Sigmoid colon (tissue), 6 donors: ENCODE measurements at regions not wholly inside any gene's neighbourhood (a gene's known extent, or its start where the extent isn't known, plus 50 kb on each side); places are given as distances from the start of the nearest gene placed in this dataset.

Experiments used
- DNase-seq: peaks from one replicate; pipeline ENCODE4 v3.0.0-alpha.2; 2019
- H3K27ac ChIP-seq, 4 donors: fragments of 200-600 bp; sonication (generic); one replicate each; pipeline ENCODE4 v1.5.1; 2016 to 2019; ENCODE audit warnings: mild to moderate bottlenecking in 1 of 4
- H3K27me3 ChIP-seq, 3 donors: fragments of 200-600 bp; sonication (generic); one replicate each; pipeline ENCODE4 v1.5.1; 2019; ENCODE audit warnings: mild to moderate bottlenecking in 1 of 3
- H3K36me3 ChIP-seq, 4 donors: fragments of 200-600 bp; sonication (generic); one replicate each; pipeline ENCODE4 v1.5.1; 2016 to 2019
- H3K4me1 ChIP-seq, 4 donors: fragments of 200-600 bp; sonication (generic); one replicate each; pipeline ENCODE4 v1.5.1; 2017 to 2019
- H3K4me3 ChIP-seq, 4 donors: fragments of 200-600 bp; sonication (generic); one replicate each; pipeline ENCODE4 v1.5.1; 2017 to 2019; ENCODE audit warnings: mild to moderate bottlenecking in 2 of 4, moderate library complexity in 1 of 4
- H3K9me3 ChIP-seq, 4 donors: fragments of 200-600 bp in 3 of 4; sonication (generic) in 3 of 4; one replicate each; pipeline versions ENCODE4 v1.5.1 to v1.6.1; 2013 to 2019
- EP300 ChIP-seq, 4 donors: sonication (generic); formaldehyde crosslinking; IDR thresholded peaks; one replicate each; pipeline ENCODE4 v1.6.1; 2017; ENCODE audit warnings: antibody characterized with exemption in 4 of 4
- POLR2A ChIP-seq, 2 donors: fragments of 450-650 bp; IDR thresholded peaks; one replicate each; pipeline ENCODE4 v1.6.1; 2016; ENCODE audit warnings: antibody characterized with exemption in 2 of 2, mild to moderate bottlenecking in 2 of 2, moderate library complexity in 2 of 2
- POLR2AphosphoS5 ChIP-seq, 4 donors: sonication (generic); formaldehyde crosslinking; IDR thresholded peaks; one replicate each; pipeline ENCODE4 v1.6.1; 2017; ENCODE audit warnings: antibody characterized with exemption in 4 of 4
- WGBS, 2 donors: extraction: QIAGEN DNeasy Blood & Tissue Kit; methylation state at CpG; one replicate each; pipeline ENCODE4 v1.1.7; 2013; 5-methylcytosine and 5-hydroxymethylcytosine counted together
- intact Hi-C: fragments of 100-400 bp; cut with DNase I; formaldehyde crosslinking; loops from one replicate; pipeline ENCODE4 v1.15.1; 2023
- TF ChIP-seq, protein P1 (sequence below), 4 experiments: fragments of 450-650 bp in 3 of 4; fragments of 200-600 bp in 1 of 4; IDR thresholded peaks; one replicate each; pipeline ENCODE4 v1.5.1; 2016 to 2019; ENCODE audit warnings: antibody characterized with exemption in 4 of 4, mild to moderate bottlenecking in 3 of 4, moderate library complexity in 2 of 4
- donor health status: healthy with polysubstance abuse.
- donor health status: healthy.

GRCh38 chr5:162785673-162786072 lies 651.7 kb upstream of the CCNG1 start:
- Histone ChIP-seq H3K4me3 (no peak overlapping the region), H3K36me3 (no peaks in the 10 kb centered on the region), H3K27me3 (no peaks in the 10 kb centered on the region), H3K27ac (no peak overlapping the region), H3K4me1 (no peaks in the 10 kb centered on the region), H3K9me3 (no peaks in the 10 kb centered on the region)
- intact Hi-C loops: no loop called here
- no peak for DNase-seq
- TF ChIP-seq EP300 (IDR thresholded peaks at IDR 0.05) (no peak), POLR2A (IDR thresholded peaks at IDR 0.05) (no peak)
- 85 to 90% methylated on average over 1 of the region's 1 CpG for WGBS, 2 donors

DNA sequence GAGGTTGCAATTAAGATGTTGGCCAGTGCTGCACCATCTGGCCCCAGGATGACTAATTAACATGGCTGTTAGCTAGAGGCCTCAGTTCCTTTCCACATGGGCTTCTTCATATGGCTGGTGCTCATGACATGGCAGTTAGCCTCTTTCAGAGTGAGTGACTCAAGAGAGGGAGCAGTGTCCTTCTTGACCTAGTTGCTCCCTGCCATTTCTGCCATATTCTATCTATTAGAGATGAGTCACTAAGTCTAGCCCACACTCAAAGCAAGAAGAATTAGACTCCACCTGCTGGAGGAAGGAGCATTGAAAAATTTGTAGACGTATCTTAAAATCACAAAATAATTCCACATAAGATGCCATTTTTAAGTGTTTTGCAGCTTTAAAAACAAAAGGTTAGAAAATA lies 651.2 kb upstream of the CCNG1 start:
- Histone ChIP-seq H3K4me1 (no peaks in the 10 kb centered on the region), H3K4me3 (no peak overlapping the region), H3K36me3 (no peaks in the 10 kb centered on the region), H3K27me3 (no peaks in the 10 kb centered on the region), H3K27ac (no peak overlapping the region), H3K9me3 (no peaks in the 10 kb centered on the region)
- intact Hi-C loops: no loop called here
- DNase-seq: no peak
- WGBS, 2 donors: 84 to 86% methylated on average over 1 of the region's 1 CpG
- TF ChIP-seq POLR2AphosphoS5 (IDR thresholded peaks at IDR 0.05) (no peak), EP300 (IDR thresholded peaks at IDR 0.05) (no peak), POLR2A (IDR thresholded peaks at IDR 0.05) (no peak)
- TF ChIP-seq, protein P1, sequence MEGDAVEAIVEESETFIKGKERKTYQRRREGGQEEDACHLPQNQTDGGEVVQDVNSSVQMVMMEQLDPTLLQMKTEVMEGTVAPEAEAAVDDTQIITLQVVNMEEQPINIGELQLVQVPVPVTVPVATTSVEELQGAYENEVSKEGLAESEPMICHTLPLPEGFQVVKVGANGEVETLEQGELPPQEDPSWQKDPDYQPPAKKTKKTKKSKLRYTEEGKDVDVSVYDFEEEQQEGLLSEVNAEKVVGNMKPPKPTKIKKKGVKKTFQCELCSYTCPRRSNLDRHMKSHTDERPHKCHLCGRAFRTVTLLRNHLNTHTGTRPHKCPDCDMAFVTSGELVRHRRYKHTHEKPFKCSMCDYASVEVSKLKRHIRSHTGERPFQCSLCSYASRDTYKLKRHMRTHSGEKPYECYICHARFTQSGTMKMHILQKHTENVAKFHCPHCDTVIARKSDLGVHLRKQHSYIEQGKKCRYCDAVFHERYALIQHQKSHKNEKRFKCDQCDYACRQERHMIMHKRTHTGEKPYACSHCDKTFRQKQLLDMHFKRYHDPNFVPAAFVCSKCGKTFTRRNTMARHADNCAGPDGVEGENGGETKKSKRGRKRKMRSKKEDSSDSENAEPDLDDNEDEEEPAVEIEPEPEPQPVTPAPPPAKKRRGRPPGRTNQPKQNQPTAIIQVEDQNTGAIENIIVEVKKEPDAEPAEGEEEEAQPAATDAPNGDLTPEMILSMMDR (IDR thresholded peaks at IDR 0.05): no peak

DNA sequence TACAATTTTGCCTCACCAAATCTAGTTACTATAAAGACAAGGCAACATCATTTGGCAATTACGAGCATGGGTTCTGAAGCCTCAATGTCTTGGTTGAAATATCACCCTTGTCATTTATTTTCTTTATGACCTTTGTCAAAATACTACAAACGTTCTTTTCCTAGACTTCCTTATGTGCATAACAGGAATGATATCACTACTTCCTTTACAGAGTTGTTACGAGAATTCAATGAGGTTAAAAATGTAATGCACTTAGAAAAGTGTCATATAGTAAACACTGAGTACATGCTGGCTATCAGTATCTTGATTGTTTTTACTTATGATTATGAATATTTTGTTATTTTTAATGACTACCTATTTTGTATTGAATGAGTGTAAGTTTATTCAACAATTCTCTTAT lies 640.9 kb upstream of the CCNG1 start:
- Histone ChIP-seq H3K4me1 (no peaks in the 10 kb centered on the region), H3K36me3 (no peaks in the 10 kb centered on the region), H3K27ac (no peak overlapping the region), H3K4me3 (no peak overlapping the region), H3K27me3 (no peaks in the 10 kb centered on the region), H3K9me3 (no peaks in the 10 kb centered on the region)
- intact Hi-C loops: no loop called here
- TF ChIP-seq POLR2AphosphoS5 (IDR thresholded peaks at IDR 0.05): no peak
- no peak for TF ChIP-seq EP300 (IDR thresholded peaks at IDR 0.05)
- WGBS, 2 donors: 4 to 20% methylated on average over 3 of the region's 3 CpGs
- no peak for DNase-seq

GRCh38 chr5:162800301-162800700 lies 637.1 kb upstream of the CCNG1 start:
- Histone ChIP-seq H3K4me3 (no peak overlapping the region), H3K4me1 (no peaks in the 10 kb centered on the region), H3K36me3 (no peaks in the 10 kb centered on the region), H3K27me3 (no peaks in the 10 kb centered on the region), H3K27ac (no peak overlapping the region), H3K9me3 (no peaks in the 10 kb centered on the region)
- 94 to 99% methylated on average over 1 of the region's 1 CpG for WGBS, 2 donors
- TF ChIP-seq POLR2AphosphoS5 (IDR thresholded peaks at IDR 0.05): no peak
- no peak for TF ChIP-seq EP300 (IDR thresholded peaks at IDR 0.05)
- TF ChIP-seq, protein P1 (IDR thresholded peaks at IDR 0.05): no peak
- no peak for TF ChIP-seq POLR2A (IDR thresholded peaks at IDR 0.05)
- DNase-seq: no peak
- intact Hi-C loops: no loop called here

- Histone ChIP-seq H3K9me3 (no peaks in the 10 kb centered on the region), H3K27ac (no peak overlapping the region), H3K4me1 (no peaks in the 10 kb centered on the region), H3K36me3 (no peaks in the 10 kb centered on the region), H3K4me3 (no peak overlapping the region), H3K27me3 (no peaks in the 10 kb centered on the region)
- TF ChIP-seq, protein P1 (IDR thresholded peaks at IDR 0.05): no peak
- TF ChIP-seq POLR2A (IDR thresholded peaks at IDR 0.05): no peak
- DNase-seq: no peak
- WGBS, 2 donors: 71 to 84% methylated on average over 1 of the region's 1 CpG
- intact Hi-C loops: no loop called here
Observed at GRCh38 chr5:162801235-162801634, 636.2 kb upstream of the CCNG1 start.

DNA sequence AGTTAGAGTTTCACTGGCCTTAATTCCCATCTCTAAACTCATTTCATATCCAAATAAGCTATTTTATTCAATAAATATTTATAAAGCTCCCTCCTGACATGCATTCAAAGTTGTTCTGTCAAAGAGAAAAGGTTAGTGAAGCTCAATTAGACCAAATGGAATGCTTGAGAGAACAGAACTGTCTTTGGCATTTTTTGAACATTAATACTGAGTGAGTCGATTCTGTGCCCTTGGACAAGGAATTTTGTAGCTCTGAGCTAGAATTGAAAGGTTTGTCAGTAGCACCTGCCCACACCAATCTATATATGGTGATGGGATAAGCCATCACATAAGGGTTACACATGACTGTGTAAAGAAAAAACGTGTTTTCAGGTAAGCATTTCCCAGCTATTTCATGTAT lies 631.2 kb upstream of the CCNG1 start:
- intact Hi-C loops: no loop called here
- TF ChIP-seq EP300 (IDR thresholded peaks at IDR 0.05) (no peak), POLR2A (IDR thresholded peaks at IDR 0.05) (no peak)
- DNase-seq: no peak
- Histone ChIP-seq H3K9me3 (no peaks in the 10 kb centered on the region), H3K36me3 (no peaks in the 10 kb centered on the region), H3K4me1 (no peaks in the 10 kb centered on the region), H3K4me3 (no peak overlapping the region), H3K27ac (no peak overlapping the region), H3K27me3 (no peaks in the 10 kb centered on the region)
- 60 to 63% methylated on average over 2 of the region's 2 CpGs for WGBS, 2 donors
